ENCODE measurements at regions not wholly inside any gene's neighbourhood (a gene's known extent, or its start where the extent isn't known, plus 50 kb on each side); places are given as distances from the start of the nearest gene placed in this dataset.
"Not testable (repeated sequence)": the region's sequence is repeated elsewhere in the genome, so short reads cannot be mapped to it uniquely, and the experiment has no call there.

DNA sequence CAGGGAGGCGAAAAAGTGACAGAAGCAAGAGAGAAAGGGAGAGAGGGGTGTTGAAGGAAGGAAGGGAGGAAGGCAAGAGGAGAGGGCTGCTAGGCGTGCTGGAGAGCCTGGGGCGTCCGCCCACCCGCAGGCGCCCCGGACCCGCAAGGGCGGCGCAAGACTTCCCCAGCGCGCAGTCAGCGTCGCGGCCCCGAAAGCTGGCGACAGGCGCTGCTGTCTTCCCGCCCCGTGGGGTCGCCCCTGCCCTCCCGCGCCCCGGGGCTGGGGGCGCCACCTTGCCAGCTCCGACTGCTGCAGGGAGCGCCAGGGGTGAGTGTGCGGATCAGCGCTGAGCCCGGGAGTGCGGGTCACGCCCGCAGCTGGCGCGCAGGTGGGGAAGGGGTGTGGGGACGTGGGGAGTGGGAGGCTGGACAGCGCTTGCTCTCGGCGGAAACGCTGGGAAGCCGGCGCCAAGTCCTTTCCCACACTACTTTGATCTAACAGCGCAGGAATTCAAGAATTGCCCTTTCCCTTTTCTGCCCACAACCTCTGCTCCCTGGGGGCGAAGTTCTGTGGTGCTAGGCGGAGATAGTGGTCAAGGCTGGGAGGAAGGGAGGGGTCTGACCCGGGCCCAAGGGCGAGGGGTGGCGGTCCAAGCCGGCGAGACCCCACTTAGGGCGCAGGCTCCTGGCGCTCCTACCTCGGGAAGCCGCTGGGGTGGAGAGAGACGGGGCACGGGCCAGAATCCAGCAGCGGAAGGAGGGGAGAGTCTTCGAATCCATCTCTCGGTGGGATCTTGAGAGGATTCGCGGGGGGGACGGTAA lies 266.1 kb downstream of the CGGBP1 start, which contains the start of gene HTR1F:
TSS of gene HTR1F (plus strand) at position 173 of the 803 bp plus-strand sequence.
- DNase-seq = no peak

DNA sequence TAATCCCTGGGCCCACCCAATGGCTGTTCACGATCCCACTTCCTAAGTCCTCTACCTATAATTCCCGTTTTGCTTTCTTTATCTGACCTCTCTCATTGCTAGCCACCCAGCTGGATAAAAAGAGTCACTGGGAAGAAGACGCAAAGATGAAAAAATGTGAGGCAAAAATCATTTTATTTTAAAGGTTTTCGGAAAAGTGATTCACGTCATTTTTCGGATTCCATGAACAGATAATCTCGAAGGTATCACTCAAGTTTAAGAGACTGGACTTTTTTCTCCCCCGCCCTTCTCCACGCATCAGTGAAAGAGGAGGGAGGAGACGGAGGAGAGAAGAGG lies 266.6 kb downstream of the CGGBP1 start:
- DNase-seq = no peak

DNA sequence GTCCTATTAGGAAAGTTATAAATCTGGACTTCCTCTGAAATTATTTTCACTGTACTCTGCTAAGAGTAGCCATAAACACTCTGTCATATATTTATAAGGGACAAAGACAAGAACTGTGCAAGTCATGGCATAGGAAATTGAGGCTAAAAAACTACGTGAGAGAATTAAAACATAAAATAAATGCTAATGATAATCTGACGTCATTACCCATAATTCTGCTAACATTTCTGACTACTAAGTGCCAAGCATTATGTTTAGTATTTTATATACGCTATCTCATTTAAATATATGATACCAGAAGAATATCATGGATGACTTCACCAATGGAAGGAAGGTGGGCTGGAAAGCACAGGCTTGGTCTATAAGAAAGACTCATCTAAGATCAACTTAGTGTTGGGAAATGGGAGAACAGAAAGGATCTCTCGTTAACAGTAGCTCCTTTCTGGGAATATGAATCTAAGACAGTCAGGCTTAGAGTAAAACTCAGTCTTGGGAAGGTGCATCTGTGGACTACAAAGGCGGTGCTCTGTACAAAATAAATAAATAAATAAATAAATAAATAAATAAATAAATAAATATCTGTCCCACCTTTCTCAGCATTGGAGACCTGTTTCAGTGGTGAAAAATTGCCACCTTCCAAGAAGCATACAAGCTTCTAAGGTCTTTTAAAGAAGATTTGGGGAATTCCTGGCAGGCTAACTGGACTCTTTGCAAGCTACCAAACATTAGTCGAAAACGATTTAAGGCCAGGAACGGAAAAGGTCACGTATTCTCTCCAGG lies 267.4 kb downstream of the CGGBP1 start:
- no peak for DNase-seq

DNA sequence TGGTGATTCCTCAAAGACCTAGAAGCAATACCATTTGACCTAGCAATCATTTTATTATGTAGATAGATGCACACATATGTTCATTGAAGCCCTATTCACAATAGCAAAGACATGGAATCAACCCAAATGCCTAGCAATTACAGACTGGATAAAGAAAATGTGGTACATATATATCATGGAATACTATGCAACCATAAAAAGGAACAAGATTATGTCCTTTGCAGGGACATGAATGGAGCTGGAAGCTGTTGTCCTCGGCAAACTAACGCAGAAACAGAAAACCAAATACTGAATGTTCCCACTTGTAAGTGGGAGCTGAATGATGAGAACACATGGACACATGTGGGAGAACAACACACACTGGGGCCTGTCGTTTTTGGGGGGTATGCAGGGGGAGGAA lies 269.8 kb downstream of the CGGBP1 start:
- not testable (repeated sequence) for DNase-seq

DNA sequence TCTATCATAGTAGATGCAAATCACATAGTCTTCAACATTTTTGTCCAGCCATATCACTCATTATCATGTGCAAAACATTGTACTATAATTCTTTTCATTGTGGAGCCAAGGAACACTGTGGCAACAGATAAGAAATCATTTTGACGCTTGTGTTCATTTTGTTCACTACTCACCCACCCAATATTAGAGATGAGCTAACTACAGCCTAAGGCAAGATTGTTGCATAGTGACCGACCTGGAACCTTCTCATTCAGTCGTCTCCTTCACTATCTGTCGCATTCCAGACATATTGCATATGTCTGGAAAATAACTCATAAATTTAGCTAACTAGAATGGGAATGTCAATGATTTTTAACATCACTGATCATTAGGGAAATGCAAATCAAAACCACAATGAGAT lies 270.3 kb downstream of the CGGBP1 start:
- no peak for DNase-seq

DNA sequence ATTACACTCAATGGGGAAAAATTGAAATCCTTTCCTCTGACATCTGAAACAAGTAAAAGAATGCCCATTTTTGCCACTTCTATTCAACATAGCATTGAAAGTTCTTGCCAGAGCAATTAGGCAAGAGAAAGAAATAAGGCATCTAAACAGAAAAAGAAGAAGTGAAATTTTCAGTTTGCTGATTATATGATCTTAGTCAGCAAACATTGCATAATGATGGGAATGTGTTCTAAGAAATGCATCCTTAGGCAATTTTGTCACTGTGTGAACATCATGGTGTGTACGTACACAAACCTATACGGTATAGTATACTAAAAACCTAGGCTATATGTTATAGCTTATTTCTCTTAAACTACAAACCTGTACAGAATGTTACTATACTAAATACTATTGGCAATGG lies 278.0 kb downstream of the CGGBP1 start:
- DNase-seq = peak; percentile 96

DNA sequence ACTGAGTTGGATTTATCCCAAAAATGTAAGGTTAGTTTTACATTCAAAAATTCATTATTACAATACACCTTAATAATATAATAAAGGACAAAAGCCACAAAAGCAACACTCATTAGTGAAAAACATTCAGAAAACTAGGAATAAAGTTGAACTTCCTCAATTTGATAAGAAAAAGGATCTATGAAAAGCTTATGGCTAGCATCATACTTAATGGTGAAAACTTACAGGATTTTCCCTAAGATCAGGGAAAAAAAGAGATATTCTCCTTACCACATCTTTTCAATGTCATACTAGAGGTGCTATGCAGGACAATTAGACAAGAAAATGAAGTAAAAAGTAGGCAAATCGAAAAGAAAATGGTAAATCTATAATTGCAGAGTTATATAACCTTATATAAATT lies 279.9 kb downstream of the CGGBP1 start:
- DNase-seq = no peak

DNA sequence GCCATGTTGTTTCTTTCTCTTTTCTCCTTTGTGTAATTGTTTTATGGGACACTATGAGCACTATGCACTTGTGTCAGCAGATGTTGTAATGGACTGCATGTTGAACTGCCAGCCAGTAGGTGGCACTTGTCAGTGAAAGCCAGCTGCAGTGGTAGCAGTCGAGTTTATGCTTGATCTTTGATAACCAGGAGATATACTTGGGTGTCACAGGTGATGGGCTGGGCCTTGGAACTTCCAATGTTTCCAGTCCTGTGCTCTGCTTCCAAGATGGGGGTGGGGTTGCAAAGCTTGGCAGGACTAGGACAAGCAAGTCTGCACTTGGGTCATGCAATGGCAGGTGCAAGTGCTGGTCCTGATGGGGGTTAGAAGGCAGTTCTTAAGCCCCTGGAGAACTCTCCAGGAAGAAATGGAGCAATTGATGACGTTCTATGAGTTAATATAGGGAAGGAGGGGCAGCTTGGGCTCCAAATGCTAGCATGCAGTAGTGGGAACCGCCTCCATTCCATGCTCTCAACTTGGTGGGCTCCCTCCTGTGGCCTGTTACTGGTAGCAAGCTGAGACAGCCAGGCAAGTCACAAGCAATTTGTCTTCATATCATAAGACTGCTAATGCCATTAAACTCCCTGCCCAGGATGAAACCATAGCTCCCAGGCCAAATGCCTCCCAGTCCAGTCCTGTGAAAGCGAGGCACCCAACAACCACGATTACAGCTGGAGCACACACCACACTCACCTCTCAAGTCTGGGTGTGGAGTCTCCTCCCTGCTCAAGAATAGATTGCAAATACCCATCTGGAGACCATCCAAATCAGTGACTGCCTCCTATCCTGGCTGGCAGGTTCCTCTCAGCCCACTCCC lies 287.2 kb downstream of the CGGBP1 start:
- peak; percentile 65 for DNase-seq

DNA sequence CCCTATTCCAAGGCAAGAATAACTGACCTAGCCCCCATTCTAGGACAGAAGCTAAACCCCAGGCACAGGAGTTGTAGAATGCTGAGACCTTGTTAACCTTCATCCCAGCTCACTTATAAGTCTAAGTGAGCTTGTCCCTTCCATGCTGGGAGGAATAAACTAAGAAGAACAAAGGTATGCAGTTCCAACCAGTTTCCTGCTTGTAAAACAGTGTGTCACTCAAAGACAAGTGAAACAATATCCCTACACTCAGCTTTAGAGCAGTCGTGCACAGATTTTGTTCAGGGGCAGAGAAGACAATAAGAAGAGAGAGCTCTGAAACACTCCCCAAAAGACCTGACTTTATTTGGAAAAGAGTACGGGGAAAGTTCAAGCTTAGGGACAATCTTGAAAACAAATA lies 292.1 kb downstream of the CGGBP1 start:
- no peak for DNase-seq

DNA sequence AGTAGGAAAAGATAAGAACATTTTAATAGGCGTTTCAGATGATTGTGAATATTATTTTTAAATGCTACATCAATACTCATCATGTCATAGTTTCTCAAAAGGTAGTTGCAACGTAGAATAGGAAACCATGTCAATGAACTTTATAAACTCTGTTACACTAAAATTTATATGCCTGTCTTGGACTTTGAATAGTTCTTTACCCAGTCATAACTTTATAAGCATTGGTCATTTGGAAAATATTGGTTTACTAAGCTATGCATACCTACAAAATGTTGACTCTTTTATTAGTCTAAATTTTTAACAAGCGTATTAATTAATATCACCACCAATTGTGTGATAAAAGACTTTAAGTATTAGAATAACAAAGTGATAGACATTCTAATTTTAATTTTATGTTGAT lies 293.5 kb downstream of the CGGBP1 start:
- DNase-seq = no peak

DNA sequence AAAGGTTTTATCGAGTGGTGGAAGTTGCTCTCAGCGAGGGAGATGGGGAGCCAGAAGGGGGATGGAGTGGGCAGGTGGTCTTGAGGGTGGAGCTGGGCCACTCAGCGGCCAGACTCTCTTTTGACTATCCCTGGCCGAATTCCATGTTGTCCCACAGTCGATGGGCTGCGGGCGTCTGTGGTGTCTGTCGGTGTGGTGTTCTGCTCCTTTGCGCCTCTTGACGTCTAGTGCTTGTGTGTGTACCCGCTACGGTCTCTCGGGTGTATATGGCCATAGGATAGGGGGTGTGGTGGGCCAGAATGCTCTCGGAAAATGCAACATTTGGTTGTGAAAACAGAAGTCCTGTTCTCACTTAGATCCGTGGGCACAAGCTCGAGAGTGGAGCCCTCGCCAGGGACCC lies 297.0 kb downstream of the CGGBP1 start:
- no peak for DNase-seq

DNA sequence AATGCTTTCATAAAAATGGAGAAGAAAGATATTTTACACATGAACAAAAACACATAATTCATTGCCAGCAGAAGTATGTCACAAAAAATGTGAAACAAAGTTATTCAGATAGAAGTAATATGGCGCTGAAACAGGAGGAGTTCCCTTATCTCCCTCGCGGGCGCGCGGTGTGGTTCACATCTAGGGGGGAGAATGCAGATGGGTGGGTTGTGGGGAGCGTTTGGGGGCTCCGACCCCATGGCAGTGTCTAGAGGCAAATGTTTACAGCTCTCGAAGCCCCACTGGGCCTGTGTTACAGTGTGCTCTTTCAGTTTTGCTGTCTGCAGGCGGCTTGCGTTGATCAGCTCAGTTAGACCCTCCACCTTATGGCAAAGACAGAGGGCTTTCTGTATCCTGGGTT lies 297.5 kb downstream of the CGGBP1 start:
- DNase-seq = no peak

DNA sequence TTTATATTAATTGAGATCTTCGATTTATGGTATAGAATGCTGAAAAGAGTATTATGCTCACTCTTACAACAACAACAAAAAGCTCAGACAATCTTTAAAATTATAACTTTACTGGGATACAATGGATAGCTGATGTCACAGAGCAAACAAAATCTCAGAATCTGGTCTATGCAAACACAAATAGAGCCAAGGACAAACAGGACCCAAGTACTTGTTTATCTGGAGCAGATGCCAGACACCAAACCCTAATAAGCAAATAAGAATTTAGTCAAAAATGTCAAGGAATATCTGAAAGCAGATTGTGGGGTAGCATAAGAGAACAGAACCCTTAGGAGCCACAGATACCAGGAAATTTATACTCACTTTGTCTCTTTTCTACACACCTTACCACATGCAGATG lies 302.2 kb downstream of the CGGBP1 start:
- DNase-seq = no peak

DNA sequence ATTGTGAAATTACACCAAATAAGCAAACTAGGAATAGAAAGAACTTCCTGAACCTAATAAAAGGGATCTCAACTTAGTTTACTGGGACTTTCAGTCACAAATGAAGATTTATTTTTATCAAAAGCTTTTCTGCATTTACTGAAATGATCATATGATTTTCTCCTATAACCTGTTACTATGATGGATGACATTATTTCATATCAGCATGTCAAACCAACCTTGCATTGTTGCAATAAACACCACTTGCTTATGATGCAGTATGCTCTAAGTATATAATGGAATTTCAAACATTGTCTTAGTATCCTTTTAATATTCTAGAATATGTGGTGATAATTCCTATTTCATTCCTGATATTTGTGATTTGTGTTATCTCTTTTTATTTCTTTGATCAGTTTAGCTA lies 303.0 kb downstream of the CGGBP1 start:
- DNase-seq = no peak

DNA sequence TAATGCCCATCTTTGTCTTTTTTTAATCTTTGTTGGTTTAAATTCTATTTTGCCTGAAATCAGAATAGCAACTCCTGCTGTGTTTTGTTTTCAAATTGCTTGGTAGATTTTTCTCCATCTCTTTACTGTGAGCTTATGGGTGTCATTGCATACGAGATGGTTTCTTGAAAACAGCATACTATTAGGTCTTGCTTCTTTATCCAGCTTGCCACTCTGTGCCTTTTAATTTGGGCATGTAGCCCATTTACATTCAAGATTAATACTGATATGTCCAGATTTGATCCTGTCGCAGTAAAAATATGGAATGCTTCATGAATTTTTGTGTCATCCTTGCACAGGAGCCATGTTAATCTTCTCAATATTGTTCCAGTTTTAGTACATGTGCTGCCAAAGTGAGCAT lies 316.6 kb downstream of the CGGBP1 start:
- DNase-seq = no peak

DNA sequence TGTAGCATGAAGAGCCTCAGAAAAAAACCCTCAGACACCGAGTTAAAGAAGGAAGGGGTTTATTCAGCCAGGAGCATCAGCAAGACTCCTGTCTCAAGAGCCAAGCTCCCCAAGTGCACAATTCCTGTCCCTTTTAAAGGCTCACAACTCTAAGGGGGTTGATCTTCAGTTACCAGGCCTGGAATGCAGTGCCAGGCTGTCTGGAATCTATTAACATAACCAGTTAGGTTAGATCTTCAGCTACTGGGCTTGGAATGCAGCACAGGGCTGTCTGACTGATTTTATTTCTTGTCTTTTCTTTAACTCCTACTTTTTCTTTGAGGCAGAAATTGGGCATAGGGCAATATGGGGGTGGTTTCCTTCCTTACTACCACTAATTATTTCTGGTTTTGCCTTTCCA lies 317.9 kb downstream of the CGGBP1 start:
- DNase-seq = not testable (repeated sequence)

DNA sequence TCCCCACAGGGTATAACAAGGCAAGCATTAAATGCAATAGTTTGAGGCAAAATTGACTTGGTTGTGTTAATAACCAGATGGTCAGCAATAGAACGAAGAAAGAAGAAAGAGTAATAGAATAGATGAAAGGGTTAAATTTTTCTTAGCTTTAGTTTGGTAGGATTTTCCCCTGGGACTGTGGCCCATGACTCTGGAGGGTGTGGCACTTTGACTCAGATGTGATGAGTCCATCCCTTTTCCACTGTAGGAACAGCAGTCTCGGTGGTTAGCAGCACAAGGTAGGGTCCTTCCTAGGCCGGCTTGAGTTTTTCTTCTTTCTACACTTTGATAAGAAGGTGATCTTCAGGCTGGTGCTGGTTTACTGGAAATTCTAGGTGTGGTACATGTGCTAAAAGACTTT lies 321.0 kb downstream of the CGGBP1 start:
- not testable (repeated sequence) for DNase-seq

DNA sequence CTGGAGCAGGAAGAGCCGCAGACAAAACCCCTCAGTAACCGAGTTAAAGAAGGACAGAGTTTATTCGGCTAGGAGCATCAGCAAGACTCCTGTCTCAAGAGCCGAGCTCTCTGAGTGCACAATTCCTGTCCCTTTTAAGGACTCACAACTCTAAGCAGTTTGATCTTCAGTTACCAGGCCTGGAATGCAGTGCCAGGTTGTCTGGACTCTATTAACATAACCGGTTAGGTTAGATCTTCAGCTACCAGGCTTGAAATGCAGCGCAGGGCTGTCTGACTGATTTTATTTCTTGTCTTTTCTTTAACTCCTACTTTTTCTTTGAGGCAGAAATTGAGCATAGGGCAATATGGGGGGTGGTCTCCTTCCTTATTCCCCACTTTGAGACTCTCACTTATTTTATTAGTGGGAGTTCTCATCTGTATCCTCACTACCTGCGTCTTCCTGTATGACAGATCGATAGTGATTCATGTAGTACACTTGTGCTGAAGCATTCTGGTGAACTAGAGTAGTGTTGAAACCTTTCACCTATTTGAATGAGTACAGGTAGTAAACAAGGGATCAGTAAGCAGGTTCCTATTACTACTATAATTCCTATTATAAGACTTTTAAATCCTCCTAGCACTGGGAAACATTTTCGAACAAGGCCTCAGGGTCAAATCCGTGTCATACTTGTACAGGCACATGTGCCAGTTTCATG lies 325.0 kb downstream of the CGGBP1 start:
- DNase-seq = no peak

DNA sequence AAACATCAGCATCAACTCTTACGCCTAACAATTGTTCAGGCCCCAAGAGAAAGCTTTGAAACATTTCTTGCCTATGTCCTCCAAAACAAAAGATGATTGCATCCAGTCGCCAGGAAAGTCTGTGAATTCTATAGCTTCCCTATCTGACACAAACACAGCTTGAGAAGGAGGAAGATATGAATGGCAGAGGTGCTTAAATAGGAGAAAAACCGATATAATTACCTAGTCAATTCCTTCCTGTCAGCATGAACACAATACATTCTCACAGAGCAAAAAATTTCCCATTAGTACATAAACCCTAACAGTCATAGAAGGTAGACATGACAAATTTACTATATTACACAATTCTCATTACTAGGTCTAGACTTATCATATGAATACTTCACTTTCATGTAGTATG lies 326.5 kb downstream of the CGGBP1 start:
- no peak for DNase-seq

DNA sequence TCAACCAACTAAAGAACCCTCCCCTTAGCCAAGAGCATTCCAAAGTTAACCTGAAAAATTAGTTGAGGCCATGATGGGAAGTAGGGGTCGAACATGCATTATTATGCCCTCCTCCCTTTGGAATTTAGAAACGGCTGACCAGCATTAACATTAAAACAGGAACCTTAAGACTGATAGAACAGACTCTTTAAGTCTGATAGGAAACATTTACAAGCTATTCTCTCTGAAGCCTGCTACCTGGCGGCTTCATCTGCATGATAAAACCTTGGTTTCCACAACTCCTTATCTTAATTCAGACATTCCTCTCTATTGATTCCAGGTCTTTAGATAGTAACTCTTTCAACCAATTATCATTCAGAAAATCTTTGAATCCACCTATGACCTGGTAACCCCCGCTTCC lies 331.0 kb downstream of the CGGBP1 start:
- no peak for DNase-seq

DNA sequence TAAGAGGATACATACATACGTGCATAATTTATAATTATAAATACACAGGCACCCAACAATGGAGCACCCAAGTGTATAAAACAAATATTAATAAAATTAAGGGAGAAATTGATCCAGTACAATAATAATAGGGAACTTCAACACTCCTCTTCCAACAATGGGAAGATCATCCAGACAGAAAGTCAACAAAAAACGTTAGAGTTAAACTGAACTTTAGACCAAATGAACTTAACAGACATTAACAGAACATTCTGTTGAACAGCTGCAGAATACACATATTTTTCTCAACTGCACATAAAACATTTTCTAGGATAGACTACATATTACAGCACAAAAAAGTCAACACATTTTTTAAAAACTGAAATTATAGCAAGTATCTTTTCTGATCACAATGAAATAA lies 339.7 kb downstream of the CGGBP1 start:
- no peak for DNase-seq

DNA sequence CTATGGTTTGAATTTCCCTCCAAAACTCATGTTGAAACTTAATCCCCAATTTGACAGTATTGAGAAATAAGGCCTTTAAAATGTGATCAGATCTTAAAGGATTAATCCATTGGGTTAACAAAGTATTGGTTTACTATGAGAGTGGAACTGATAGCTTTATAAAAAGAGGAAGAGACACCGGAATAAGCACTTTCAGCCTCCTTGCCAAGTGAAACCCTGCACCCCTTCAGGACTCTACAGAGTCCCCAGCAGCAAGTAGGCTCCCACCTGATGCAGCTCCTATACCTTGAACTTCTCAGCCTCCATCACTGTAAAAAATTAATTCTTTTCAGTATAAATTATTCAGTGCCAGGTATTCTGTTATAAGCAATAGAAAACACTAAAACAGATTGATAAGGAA lies 348.3 kb downstream of the CGGBP1 start:
- DNase-seq = peak; percentile 35

DNA sequence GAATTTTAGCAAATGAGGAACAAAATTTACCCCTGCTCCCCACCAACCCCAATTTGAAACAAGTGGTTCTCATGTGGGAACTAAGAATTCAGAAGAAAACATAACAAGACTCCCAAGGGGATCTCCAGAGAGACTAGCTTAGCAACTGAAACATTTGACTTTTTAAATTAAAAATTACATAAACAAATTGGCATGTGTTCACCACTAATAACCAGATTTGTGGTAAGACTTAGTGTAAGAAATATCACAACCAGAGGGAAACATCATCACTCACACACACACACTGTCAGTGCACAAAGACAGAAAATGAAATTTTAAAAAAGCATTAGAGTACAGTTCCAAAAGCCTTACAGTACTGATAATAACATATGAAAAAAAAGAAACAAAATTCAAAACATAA lies 348.8 kb downstream of the CGGBP1 start:
- DNase-seq = no peak

Data from MV-4-11 (cell line).